HK-2 (cell line): ENCODE measurements at regions not wholly inside any gene's neighbourhood (a gene's known extent, or its start where the extent isn't known, plus 50 kb on each side); places are given as distances from the start of the nearest gene placed in this dataset.

Experiments
- DNase-seq: peaks from one replicate; pipeline ENCODE4 v3.0.0-alpha.2; 2018; ENCODE audit not compliant: unreplicated experiment

GRCh38 chr18:69109686-69110085, 291.0 kb upstream of the DOK6 start:
- no peak for DNase-seq

- no peak for DNase-seq
These were observed 279.9 kb upstream of the DOK6 start for GRCh38 chr18:69120833-69121232.

GRCh38 chr18:69123421-69123820, 277.3 kb upstream of the DOK6 start:
- no peak for DNase-seq

- DNase-seq, result no peak
These were observed 272.7 kb upstream of the DOK6 start for GRCh38 chr18:69127873-69128500.

- DNase-seq, result no peak
These were observed 272.1 kb upstream of the DOK6 start for GRCh38 chr18:69128566-69128965.

GRCh38 chr18:69128978-69129377, 271.7 kb upstream of the DOK6 start:
- DNase-seq, result no peak

- DNase-seq, result no peak
These were observed 262.6 kb upstream of the DOK6 start for GRCh38 chr18:69138088-69138487.

GRCh38 chr18:69143084-69143483, 257.6 kb upstream of the DOK6 start:
- DNase-seq, result no peak

- DNase-seq, result no peak
These were observed 248.3 kb upstream of the DOK6 start for GRCh38 chr18:69152436-69152835.

- no peak for DNase-seq
These were observed 242.8 kb upstream of the DOK6 start for GRCh38 chr18:69157906-69158305.

GRCh38 chr18:69158944-69159343, 241.7 kb upstream of the DOK6 start:
- DNase-seq, result no peak

- DNase-seq, result no peak
These were observed 239.2 kb upstream of the DOK6 start for GRCh38 chr18:69161383-69162028.

- DNase-seq, result no peak
These were observed 238.0 kb upstream of the DOK6 start for GRCh38 chr18:69162649-69163048.

GRCh38 chr18:69172046-69172445, 228.6 kb upstream of the DOK6 start:
- no peak for DNase-seq

- no peak for DNase-seq
These were observed 225.0 kb upstream of the DOK6 start for GRCh38 chr18:69175681-69176080.

GRCh38 chr18:69176741-69177140, 223.9 kb upstream of the DOK6 start:
- no peak for DNase-seq

GRCh38 chr18:69177702-69178101, 223.0 kb upstream of the DOK6 start:
- DNase-seq, result no peak

GRCh38 chr18:69186162-69186561, 214.5 kb upstream of the DOK6 start:
- no peak for DNase-seq

GRCh38 chr18:69196336-69196735, 204.4 kb upstream of the DOK6 start:
- no peak for DNase-seq

GRCh38 chr18:69205925-69206324, 194.8 kb upstream of the DOK6 start:
- DNase-seq, result no peak

GRCh38 chr18:69208545-69208944, 192.1 kb upstream of the DOK6 start:
- no peak for DNase-seq

GRCh38 chr18:69209761-69210160, 190.9 kb upstream of the DOK6 start:
- no peak for DNase-seq

- no peak for DNase-seq
These were observed 186.8 kb upstream of the DOK6 start for GRCh38 chr18:69213842-69214241.

GRCh38 chr18:69215161-69215560, 185.5 kb upstream of the DOK6 start:
- DNase-seq, result no peak
